ENCODE measurements at regions not wholly inside any gene's neighbourhood (a gene's known extent, or its start where the extent isn't known, plus 50 kb on each side); places are given as distances from the start of the nearest gene placed in this dataset.

DNA sequence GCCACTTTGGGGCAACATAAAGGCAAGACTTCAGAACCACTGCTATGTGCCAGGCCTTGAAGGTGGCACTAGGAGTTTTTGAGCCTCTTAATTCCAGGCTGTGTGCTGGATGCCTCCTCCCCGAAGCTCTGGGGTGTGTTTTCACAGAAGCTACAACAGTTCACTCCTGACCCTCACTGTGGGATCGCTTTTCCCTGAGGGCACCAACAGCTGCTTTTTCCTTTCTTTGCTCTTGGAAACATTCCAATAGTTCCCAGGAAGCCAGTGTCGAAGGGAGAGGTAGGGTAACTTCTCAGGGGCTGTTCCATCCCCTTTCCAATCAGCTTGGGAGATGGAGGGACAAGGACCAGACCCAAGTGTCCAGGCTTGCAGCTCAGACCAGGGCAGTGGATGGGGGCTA is 153.4 kb downstream of the C1orf94 start:
- no peak for DNase-seq (ENCODE audit: low spot score)

DNA sequence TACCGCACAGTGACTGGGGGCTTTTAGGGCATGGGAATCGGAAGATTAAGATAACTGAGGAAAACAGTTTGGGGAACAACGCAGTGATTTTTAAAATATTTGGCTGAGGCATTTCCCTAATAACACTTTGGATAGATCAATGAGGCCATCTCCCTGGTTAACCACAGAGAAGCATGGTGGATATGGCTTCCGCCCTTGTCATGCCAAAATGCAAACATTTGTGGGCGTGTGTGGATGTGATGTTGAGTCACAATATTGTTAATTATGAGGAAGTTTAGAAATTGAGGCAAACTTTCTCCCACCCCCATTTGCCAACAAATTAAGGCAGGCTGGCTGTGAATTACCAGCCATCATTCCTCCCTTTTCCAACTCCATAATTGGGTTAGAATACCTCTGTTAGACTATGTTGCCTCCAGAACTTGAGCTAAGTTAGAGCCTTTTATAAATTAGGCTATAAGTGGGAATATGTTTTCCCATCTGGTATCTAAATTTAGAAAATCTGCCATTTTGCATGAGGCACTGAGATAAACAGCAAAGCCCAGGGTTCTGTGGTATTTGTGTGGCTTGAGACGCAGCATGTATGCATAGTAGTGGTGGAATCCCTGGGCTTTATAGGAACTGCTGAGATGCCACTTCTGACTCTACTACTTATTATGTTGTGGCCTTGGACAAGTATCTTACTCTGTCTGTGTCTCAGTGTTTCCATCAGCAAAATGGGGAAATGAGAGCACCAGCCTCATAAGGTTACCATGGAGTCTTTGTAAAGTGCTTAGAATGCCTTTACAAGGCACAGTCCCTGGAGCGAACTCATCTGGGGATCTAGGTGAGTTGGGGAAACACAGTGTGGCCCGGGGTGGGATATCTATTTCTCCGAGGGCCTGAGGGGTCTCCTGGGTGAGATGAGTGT is 154.6 kb downstream of the C1orf94 start:
- no peak for DNase-seq (ENCODE audit: low spot score)

DNA sequence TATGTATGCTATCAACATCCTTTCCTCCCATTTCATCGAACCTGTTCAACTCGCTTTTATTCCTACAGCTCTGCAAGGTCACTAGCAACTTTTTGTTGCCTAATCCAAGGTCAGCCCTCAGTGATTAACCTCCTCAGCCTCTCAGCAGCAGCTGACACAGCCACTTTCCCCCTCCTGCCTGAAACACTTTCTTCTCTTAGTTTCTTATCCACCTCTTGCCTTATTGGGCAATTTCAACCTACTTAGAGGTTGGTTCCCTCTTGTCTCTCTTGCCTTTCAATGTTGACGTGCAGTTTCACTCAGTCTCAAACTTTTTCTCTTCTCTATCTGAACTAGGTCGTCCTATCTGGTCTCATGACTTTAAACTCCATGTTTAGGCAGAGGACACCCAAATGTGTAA is 156.3 kb downstream of the C1orf94 start:
- no peak for DNase-seq (ENCODE audit: low spot score)

DNA sequence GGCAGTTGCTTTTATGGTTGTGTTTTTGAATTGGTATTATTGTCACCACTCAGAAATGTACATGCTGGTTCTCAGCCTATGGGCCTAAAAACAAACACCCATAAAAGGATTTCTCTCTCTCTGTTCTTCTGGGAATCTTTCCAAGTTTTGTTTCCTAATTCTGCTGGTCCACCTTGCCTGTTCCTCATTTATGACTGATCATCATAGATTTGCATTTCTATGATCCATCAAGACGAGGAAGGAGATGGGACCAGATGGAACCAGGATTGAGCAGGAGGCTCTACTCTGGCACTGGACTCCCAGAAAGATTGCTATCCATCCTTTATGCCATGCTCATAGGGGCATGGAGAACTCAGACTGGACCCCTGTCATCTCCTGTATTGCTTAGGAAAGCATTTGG is 162.2 kb downstream of the C1orf94 start:
- DNase-seq (ENCODE audit: low spot score), result no peak

DNA sequence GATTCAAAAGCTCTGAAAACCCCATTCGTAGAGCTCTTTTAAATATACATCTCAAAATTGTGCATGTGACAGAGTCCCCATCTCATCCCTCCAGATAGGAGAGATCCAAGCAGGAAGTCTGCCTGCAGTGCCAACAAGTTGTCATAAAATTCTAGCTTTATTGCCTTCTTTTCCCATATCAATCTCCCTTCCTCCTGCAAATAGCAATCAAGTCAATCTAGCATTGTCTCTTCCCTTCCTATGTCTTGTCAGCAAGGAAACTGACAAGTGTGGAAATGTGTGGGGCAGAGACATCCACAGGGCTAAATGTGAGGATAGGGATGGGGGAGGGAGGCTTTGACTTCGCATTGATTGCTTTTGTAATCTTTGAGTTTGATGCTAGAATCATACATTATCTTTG is 165.2 kb downstream of the C1orf94 start:
- DNase-seq (ENCODE audit: low spot score), result no peak

DNA sequence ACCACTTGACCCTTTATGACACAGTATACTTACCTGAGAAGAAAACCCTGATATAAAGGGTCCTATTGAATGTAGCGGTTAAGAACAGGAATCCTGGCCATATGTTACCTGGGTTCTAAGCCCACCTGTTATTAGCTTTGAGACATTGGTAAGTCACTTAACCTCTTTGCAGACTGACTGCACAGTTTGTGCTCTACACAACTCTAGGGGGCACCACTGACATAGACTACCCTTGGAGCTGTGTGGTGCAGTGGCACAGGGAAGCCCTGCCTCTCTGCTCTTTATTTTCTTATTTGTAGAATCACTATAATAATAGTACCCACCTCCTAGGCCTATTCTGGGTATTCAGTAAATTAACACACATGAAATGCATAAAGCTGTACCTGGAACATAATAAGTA is 165.6 kb downstream of the C1orf94 start:
- no peak for DNase-seq (ENCODE audit: low spot score)

DNA sequence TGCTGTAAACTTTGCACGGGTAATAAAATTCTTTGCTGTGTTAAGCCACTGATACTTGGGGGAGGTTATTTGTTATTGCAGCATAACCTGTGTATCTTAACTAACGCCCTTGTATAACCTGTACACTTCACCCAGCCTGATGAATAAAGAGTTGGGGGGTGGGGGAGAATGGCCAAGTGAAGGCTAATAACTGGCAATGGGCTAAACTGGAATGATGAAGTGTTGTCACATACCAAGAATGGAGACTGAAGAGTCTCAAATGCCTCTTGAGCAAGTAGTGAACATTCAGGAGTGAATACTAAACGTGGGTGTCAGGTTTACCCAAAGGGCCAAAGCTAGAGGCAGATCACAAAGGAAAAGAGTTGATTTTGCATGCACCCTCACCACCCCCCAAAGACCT is 169.4 kb downstream of the C1orf94 start:
- DNase-seq (ENCODE audit: low spot score), result no peak

DNA sequence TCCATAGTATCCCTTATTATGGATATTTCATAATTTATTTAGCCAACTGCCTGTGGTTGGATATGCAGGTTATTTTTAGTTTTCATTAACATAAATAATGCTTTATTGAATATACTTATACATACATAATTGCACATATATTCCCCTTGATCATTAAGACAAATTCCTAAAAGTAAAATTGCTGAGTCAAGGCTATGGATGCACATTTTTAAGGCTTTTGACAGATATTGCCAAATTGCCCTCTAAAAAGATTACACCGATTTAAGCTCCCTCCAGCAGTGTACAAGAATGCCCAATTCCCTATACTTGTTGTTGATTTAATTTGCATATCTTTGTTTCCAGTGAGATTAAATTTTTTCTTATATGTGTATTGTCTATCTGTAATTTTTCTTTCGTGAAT is 176.7 kb downstream of the C1orf94 start:
- DNase-seq (ENCODE audit: low spot score), result no peak

DNA sequence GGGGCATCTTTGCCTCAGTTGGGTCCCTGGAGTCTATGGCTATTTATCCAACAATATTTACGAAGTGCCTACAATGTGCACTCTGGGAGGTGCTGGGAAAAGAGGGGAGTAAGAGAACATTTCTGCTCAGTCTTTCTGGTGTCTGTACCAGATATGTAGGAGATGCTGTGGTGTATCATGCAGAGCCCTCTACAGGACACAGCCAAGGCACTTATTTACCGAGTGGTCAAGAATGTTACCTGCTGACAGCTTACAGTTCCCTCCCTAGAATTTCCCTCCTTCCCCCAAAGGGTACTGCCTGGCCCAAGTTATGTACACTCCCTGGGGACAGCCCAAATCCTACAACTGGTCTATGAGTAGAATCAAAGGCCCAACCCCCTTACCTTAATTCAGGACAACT is 177.7 kb downstream of the C1orf94 start:
- DNase-seq (ENCODE audit: low spot score), result no peak

DNA sequence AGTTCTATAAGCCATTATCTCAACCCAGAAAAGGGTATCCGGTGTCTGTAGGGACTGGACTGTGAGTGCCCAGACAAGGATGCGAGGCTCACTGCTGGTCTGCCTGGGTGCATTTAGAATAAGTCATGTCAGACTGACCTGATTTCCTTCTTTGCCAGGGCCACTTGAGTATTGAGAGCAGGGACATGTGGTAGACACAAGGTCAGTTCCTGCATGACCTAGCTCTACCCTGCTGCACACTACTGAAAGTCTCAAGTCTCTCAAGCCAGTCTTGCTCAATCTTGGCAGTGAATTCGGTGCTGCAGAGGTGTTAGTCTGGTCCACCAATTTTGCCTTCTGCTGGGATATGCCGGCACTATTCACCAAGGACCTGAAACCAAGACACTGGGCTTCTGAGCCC is 180.1 kb downstream of the C1orf94 start:
- no peak for DNase-seq (ENCODE audit: low spot score)

DNA sequence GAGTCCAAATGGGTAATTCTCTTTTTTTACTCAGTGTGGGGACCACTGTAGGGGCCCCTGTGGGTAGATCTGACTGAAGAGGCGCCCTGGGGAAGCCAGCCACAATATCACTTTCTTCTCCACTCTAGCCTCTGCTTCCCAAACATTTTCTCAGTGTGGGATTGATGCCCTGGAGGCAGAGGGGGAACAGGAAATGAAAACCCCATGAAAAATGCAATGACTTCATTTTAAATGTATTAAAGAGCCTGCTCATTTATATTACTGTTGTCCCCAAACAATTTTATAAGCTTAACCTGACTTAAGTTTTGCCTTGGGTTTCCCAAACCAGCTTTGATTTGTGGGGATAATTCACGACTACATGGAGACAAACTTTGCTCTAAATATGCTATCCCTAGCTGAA is 181.9 kb downstream of the C1orf94 start:
- peak; percentile 5 for DNase-seq (ENCODE audit: low spot score)

DNA sequence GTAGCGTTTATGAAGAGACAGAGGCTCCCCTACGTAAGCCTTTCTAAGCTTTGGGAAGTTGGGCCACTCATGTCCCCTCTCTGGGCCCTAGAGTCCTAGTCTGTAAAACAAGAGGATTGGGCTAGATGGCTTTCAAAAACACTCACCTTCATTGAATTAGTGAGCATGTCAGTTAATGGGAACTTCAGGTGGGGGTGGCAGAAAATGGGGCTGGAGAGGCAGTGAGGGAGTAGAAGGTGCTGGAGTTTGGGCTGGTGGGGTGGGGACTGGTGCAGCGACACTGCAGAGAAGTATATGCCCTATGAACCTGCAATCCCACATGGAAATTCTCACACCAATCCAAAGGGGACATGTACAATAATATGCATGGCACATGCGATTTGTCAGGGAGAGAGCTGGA is 182.7 kb downstream of the C1orf94 start:
- DNase-seq (ENCODE audit: low spot score), result no peak

DNA sequence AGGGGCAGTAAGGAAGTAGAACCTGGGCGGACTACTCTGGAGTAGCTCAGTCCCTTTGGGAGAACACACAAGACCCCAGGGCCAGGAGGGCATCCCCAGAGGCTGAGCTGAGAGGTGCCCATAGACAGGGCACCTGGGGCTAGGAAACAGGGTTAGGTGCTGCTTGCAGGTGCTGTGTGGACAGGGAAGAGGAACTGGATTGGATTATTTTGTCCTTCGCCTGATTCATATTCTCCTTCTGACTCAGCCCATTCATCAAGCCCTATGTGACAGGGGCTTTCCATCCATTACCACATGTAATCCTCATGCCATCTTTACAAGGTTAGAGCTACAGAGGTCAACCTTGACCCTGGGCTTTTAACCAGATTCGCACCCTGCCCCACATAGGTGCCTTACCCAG is 183.9 kb downstream of the C1orf94 start:
- peak; percentile 82 for DNase-seq (ENCODE audit: low spot score)

DNA sequence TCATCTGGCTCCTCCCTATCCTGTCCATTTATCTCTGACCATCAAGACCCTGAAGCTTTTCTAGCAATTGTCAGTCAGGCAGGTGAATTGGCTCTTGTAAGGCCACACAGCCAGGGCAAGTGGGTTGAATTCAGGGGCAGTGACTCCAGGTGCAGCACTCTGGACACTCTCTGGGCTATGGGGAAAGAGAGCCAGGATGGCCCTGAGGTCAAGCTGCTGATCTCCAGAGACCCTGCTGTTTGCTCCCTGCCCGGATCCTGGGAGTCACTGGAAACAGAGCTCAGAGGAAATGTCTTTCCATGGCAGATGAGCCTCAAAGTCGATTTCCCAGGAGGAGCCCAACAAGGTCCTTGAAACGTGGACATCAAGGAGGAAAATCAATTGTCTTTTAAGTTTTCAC is 184.4 kb downstream of the C1orf94 start:
- DNase-seq (ENCODE audit: low spot score), result no peak

DNA sequence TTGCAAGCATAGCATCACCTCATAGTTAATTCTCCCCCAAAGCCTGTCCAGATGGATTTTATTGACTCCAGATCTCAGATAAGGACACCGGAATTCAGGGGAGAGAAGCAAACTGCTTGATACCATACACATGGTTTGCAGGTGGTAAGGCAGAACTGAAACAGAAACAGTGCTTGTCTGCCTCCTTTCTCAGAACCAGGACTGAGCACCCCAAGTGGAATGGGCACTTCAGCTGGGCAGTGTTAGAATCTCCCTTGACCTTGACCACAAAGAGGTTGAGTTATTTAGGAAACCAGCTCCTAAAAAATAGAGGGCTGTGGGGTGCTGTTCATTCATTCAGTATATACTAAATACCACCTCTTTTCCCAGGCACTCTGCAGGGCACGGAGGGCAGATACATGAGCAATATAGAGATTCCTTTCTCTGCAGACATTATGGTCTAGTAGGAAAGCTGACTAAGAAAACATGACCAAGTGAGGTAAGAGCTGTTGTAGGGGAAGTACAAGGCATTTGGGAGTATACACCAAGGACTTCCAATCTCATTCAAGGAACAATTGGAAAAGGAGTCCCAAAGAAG is 185.2 kb downstream of the C1orf94 start:
- DNase-seq (ENCODE audit: low spot score), result no peak

DNA sequence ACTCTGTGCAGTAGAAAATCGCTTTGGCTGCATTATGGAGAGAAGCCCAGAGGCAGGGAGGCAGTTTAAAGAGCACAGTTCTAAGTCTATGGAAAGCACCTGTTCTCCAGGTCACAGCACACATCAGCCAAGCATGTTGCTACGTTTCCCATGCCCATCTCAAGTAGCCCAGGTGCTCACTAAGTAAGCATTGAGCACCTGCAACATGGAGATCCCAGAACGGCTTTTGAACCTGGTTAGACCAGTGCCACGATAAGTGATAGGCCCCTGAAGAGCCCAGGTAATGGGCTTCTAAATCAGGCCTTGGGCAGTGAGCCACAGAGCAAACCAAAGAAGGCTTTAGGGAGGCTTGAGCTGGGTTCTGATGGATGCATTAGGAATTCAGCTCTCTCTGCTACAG is 186.2 kb downstream of the C1orf94 start:
- DNase-seq (ENCODE audit: low spot score), result no peak

DNA sequence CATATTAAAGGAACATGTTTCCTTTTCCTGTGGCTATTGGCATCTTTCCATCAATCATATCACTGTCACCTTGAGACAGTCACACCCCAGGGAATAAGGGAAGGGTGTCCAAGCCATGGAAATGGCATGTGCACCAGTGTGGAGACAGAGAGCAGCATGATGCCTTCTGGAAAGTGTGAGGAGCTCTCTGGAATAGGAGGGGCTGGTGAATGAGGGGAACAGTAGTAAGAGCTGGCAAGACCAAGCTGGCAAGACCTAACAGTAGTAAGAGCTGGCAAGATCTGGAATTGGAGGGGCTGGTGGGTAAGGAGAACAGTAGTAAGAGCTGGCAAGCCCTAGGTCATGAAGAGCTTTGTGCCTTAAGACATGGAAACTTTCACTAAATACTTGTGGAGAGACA is 186.7 kb downstream of the C1orf94 start:
- DNase-seq (ENCODE audit: low spot score), result no peak

DNA sequence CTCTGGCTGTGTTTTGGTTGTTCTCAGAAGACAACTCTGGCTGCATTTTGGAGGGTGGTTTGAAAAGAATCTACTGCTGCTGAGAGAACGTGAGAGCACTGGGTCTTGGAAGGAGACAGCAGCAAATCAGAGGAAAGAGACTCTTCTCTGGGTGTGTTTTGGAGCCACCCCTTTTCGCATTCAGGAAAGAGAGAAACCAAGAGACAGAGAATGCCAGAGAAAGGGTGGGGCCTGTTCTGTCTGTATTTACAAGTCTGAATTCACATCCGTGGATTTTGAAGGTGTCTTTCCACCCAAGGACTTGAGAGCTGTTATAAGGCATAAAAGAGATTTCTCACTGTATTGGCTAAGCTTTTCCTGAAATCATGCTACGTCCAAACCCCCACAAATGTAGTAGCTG is 187.2 kb downstream of the C1orf94 start:
- no peak for DNase-seq (ENCODE audit: low spot score)

DNA sequence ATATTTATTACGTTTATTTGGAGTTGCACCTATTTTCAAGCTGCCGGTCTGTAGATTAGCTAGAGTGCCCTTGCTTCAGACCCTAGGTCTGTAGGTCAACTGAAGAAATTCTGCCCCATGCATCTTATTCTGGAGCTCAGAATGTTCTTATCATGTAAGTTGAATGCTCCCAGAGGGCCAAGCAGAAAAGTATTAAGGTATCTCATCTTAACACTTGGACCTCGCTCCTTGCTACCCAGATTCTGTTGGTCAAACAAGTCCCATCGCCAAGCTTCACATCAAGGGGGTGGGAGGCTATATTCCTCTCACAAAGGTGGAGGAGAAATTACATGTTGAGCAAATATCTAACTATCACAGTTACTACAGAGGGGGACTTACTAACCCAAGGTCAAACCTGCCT is 187.7 kb downstream of the C1orf94 start:
- DNase-seq (ENCODE audit: low spot score), result no peak

DNA sequence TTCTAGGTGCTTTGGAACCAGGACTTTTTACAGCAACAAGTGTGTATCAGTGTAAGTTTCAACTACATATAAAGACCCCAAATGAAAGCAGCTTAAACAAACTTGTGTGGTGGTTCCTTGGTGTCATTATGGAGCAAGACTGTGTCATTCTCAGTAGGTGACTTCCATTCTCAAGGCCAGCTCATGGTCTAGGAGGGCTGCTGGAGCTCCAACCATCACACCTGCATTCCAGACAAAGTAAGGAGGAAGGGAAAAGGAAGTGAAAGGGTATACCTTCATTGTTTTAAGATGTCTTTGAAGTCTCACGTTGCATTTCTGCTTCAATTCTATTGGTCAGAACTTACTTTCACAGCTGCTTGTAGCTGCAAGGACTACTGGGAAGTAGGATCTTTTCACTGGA is 188.6 kb downstream of the C1orf94 start:
- DNase-seq (ENCODE audit: low spot score), result no peak

DNA sequence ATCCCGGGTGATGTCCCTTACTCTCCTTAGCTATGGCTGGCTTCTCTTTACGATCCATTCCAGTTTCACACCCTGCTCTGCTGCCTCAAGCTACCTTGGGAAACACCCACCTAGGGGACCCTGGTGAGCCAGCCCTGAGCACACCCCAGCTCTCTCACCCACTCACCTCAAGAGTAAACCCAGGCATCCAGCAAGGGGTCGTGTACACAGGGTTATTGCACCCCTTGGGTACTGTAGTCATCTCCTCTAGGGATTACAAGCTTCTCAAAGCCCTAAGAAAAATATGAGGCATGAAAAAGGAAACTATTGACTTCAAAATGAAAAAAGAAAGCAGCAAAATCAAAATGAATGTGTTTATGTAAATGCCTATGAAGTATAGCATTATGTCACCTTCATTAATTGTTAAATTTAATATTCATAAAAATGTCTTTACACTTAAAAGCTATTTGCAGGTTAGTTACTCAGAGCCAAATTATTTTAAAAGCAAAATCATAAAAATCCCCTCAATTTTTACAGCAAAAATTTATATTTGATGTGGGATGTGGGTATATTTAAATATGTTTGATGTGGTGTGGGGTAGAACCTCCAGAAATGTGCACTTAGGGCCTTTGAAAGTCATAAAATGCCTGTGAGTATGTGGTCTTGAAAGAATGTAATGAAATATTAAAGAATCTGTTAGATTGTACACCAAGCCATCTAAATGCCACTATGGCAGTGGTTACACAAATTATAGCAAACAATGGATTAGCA is 190.3 kb downstream of the C1orf94 start:
- no peak for DNase-seq (ENCODE audit: low spot score)

DNA sequence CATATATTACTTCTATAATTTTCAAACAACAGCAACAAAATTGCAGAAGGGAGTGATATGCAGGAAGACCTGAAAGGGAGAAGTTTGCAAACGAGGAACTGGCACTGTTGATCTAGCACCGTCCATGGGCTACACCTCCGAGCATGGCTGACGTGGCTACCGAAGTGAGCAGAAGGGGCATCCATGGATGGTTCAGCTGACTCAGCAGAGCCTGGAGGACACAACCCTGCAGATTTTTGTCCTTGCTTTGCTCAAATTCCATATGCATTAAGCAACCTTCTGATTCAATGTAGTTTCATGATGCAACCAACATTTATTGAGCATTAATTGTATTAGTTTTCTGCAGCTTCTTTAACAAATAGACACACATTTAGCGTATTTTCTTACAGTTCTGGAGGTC is 191.2 kb downstream of the C1orf94 start:
- no peak for DNase-seq (ENCODE audit: low spot score)
